ENCODE measurements at regions not wholly inside any gene's neighbourhood (a gene's known extent, or its start where the extent isn't known, plus 50 kb on each side); places are given as distances from the start of the nearest gene placed in this dataset.

DNA sequence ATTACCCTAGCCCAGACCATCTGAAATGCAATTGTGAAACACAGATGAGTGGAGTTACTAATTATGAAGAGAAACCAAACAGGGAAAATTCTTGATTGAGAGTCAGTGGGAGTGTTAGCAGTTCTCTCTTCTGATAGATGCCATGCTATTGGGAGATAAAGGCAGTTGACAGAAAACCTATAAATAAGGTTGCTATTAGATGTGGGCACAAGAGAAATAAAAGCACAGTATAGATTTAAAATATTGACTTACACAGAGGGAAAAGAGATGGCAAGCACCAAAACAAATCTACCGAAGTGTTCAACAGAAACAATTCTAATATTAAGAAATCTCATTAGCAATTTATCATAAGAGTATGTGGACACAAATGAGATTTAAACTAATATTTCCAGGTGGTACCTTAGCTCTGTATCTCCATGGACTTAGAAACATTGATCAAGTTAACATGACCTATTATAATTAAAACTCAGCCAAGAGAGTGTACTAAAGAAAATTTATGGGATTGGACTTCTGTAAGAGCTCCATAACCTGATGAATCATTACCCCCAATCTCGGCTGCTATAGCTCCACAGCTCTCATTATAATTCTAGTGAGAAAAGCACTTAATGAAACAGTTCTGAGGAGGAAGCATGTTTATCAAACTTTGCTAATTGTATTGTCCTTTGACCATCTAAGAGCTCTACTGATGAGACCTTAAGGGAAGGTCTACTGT, 665.0 kb upstream of the RIOK2 start:
- ChIA-PET POLR2A (no interaction called here), CTCF (no interaction called here)
- TF ChIP-seq, protein P1, sequence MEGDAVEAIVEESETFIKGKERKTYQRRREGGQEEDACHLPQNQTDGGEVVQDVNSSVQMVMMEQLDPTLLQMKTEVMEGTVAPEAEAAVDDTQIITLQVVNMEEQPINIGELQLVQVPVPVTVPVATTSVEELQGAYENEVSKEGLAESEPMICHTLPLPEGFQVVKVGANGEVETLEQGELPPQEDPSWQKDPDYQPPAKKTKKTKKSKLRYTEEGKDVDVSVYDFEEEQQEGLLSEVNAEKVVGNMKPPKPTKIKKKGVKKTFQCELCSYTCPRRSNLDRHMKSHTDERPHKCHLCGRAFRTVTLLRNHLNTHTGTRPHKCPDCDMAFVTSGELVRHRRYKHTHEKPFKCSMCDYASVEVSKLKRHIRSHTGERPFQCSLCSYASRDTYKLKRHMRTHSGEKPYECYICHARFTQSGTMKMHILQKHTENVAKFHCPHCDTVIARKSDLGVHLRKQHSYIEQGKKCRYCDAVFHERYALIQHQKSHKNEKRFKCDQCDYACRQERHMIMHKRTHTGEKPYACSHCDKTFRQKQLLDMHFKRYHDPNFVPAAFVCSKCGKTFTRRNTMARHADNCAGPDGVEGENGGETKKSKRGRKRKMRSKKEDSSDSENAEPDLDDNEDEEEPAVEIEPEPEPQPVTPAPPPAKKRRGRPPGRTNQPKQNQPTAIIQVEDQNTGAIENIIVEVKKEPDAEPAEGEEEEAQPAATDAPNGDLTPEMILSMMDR (IDR thresholded peaks at IDR 0.05; ENCODE audit: control extremely low read depth, extremely low read depth, low read depth, missing control alignments) = no peak
- no peak for DNase-seq (ENCODE audit: extremely low spot score)

DNA sequence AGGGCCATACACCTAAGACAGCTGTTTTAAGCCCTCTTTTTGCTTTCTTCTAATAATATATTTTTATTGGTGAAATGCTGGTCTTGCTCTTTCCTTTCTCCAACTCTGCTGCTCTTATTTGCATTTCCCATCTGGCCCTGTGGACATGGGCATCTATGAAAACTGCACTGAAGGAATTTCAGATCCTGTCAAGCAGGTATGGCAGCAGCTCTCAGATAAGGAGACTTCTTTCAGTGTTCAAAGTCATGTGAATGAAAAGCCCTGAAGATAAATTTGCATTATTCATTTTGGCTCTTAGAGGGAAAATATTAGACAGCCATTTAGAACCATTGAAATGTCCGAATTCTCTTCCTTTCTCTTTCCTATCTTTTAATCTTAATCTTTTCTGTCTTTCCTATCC, 668.0 kb upstream of the RIOK2 start:
- TF ChIP-seq, protein P1 (IDR thresholded peaks at IDR 0.05; ENCODE audit: control extremely low read depth, extremely low read depth, low read depth, missing control alignments) = no peak
- ChIA-PET POLR2A (no interaction called here), CTCF (no interaction called here)
- no peak for DNase-seq (ENCODE audit: extremely low spot score)

DNA sequence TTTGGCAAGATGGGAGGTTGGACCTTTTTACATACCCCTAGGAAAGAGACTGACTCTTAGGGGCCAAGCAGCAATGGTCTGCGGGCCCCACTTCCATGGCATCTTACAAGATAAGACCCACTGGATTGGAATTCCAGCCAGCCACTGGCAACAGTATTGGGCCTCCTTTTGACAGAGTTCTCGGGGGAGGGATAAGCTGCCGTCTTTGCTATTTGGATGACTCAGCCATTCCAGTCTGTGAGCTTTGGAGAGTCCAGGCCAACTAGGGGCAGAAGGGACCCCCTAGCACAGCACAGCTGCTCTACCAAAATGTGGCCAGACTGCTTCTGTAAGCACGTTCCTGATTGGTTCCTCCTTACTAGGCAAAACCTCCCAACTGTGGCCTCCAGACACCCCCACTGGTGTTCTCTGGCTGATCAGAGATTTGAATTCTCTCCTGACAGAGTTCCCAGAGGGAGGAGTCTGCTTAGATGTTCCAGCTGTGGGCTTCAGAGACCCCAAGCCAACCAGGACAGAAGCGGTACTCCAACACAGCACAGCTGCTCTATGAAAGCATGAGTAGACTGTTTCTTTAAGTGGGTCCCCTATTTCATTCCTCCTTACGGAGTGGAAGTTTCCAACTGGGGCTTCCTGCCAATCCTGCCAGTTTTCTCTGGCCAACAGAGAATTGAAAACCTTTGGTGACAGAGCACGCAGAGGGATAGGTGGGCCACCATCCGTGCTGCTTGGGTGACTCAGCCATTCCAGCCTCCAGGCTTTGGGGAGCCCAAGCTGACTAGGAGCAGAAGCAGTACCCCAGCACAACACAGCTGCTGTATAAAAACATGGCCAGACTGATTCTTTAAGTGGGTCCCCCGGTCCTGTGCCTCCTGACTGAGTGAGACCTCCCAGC, 672.1 kb upstream of the RIOK2 start:
- CTCF ChIA-PET = no interaction called here
- DNase-seq (ENCODE audit: extremely low spot score) = no peak
- TF ChIP-seq, protein P1 (IDR thresholded peaks at IDR 0.05; ENCODE audit: control extremely low read depth, extremely low read depth, low read depth, missing control alignments) = no peak
- POLR2A ChIA-PET = no interaction called here

DNA sequence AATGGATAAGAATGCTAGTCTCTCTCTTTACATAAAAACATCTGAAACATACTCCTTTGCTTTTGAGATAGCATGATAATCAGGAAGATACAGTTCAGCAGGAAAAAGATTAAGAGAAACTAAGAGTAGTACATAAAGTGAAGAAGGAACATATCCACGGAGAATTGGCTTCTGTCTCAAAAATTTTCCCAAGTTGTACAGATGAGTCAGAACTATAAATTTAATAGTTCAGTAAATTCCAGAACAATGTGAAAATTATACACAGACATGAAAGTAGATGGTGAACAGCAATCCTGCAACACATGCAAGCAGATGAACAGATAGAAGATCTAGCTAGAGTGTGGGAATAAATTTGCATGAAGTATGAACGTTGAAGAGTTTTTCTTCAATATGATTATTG, 691.4 kb upstream of the RIOK2 start:
- no peak for DNase-seq (ENCODE audit: extremely low spot score)
- TF ChIP-seq, protein P1 (IDR thresholded peaks at IDR 0.05; ENCODE audit: control extremely low read depth, extremely low read depth, low read depth, missing control alignments) = no peak
- ChIA-PET POLR2A (no interaction called here), CTCF (interaction anchor here (1.5 kb wide), 1 partner anchor 9 kb away, joined by 4 read pairs; no protein-coding TSS in a partner anchor)

DNA sequence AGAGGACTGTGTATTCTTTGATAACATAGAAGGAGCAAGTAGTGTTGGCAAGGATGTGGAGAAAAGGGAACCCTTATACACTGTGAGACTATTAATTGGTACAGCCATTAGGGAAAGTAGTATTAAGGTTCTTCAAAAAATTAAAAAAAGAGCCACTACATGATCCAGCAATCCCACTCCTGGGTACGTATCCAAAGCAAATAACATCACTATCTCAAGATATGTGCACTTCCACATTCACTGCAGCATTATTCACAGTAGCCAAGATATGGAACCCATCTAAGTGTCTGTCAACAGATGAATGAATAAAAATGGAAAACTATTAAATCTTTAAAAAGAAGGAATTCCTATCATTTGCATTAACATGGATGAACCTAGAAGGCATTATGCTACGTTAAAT, 693.2 kb upstream of the RIOK2 start:
- no peak for DNase-seq (ENCODE audit: extremely low spot score)
- CTCF ChIA-PET = no interaction called here
- TF ChIP-seq, protein P1 (IDR thresholded peaks at IDR 0.05; ENCODE audit: control extremely low read depth, extremely low read depth, low read depth, missing control alignments) = no peak
- POLR2A ChIA-PET = no interaction called here

DNA sequence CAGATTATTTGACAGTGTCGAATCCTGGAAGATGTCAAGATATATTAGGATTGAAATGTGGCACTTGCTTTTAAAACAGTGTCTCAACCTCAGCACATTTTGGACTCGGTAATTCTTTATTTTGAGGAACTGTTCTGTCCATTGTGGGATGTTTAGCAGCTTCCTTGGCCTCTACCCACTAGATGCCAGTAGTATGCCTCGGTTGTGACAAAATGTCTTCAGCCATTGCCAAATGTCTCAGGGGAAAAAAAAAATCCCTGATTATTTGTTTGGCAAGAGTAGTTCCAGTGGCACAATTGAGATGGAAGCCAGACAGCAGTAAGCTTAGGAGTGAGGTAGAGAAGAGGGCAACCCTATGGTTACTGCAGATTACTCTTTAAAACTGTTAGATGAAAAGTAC, 694.5 kb upstream of the RIOK2 start:
- TF ChIP-seq, protein P1 (IDR thresholded peaks at IDR 0.05; ENCODE audit: control extremely low read depth, extremely low read depth, low read depth, missing control alignments) = no peak
- CTCF ChIA-PET = interaction anchor here (1.1 kb wide), 1 partner anchor 16 kb away, joined by 4 read pairs; no protein-coding TSS in a partner anchor
- POLR2A ChIA-PET = no interaction called here
- no peak for DNase-seq (ENCODE audit: extremely low spot score)

All from GM10248 (cell line).